ENCODE measurements at regions not wholly inside any gene's neighbourhood (a gene's known extent, or its start where the extent isn't known, plus 50 kb on each side); places are given as distances from the start of the nearest gene placed in this dataset.
"Not testable (repeated sequence)": the region's sequence is repeated elsewhere in the genome, so short reads cannot be mapped to it uniquely, and the experiment has no call there.

DNA sequence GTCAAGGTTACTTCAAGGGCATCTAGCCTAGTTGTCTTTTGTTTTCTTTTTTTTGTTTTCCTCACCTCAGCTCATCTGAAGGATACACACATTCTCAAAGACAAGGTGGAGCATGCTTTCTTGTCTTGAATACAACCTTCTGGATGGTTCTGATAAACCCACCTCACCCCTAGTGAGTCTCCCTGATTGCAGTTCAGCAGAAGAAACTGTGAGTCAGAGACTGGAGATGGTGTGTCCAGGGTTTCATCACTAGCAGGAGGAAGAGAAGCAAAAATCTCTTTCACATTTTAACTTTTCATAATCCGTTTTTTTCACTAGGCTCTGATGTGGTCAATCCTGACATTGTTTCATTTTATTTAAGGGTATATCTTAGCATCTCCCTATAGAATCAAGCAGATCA is 143.0 kb upstream of the NRBF2 start:
- TF ChIP-seq, protein P1, sequence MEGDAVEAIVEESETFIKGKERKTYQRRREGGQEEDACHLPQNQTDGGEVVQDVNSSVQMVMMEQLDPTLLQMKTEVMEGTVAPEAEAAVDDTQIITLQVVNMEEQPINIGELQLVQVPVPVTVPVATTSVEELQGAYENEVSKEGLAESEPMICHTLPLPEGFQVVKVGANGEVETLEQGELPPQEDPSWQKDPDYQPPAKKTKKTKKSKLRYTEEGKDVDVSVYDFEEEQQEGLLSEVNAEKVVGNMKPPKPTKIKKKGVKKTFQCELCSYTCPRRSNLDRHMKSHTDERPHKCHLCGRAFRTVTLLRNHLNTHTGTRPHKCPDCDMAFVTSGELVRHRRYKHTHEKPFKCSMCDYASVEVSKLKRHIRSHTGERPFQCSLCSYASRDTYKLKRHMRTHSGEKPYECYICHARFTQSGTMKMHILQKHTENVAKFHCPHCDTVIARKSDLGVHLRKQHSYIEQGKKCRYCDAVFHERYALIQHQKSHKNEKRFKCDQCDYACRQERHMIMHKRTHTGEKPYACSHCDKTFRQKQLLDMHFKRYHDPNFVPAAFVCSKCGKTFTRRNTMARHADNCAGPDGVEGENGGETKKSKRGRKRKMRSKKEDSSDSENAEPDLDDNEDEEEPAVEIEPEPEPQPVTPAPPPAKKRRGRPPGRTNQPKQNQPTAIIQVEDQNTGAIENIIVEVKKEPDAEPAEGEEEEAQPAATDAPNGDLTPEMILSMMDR (IDR thresholded peaks at IDR 0.05; ENCODE audit: borderline replicate concordance, insufficient read depth, low read depth, low read length), result no peak
- H3K4me3 ChIP-seq (ENCODE audit: low read depth, low read length), result no peak overlapping the region

DNA sequence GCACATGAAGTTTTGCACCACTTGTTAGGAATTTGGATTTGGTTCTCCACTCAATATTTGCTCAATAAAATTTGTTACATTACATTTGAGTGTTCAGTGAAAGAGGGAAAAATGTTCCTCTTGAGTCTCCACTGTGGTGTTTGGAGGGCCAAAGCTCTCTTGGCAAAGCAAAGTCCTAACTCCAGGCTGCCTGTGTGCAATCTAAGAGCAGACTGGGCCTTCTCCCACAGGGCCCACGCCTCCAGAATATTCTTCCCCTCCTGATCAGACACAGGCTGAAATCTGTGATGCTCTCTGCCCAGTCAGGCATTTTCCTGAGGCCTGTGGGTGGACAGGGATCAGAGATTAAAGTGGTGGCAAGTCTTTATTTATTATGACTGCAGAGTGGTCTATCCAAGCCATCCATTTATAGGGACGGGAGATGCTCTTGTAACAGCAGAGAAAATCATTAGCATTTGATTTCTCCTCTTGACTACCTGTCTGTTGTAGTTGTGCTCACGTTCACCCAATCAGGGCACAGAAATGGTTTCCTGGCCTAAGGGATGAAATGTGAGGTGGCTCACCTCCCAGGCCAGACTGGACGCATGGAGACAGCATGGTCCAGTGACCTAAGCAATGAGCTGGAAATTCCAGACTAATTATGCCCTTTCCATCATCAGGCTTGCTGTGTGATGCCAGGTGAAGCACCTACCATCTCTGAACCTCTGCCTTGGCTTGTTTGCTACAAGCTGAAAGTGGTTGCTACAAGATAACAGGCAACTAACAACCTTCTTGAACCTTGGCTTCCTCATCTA is 147.1 kb upstream of the NRBF2 start:
- no peak overlapping the region for H3K4me3 ChIP-seq (ENCODE audit: low read depth, low read length)
- TF ChIP-seq, protein P1 (IDR thresholded peaks at IDR 0.05; ENCODE audit: borderline replicate concordance, insufficient read depth, low read depth, low read length), result no peak

DNA sequence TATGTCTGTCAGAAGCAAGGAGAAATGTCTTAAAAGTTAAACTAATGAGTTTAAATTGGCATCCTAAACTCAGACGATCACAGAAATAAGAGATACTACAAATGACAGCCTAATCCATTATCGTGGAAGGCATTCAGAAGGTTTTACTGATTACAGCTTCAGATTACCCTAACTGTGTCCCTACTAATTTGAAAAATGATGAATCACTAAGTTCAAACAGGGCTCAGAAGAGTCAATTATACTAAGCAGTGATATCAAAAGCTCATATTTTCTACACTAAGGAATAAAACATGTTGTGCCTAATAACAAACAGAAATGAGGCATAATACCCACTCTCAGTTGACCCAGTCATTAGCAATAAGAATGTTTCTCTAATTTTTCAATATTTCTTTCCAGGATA is 152.0 kb upstream of the NRBF2 start:
- no peak overlapping the region for H3K4me3 ChIP-seq (ENCODE audit: low read depth, low read length)
- TF ChIP-seq, protein P1 (IDR thresholded peaks at IDR 0.05; ENCODE audit: borderline replicate concordance, insufficient read depth, low read depth, low read length), result no peak

DNA sequence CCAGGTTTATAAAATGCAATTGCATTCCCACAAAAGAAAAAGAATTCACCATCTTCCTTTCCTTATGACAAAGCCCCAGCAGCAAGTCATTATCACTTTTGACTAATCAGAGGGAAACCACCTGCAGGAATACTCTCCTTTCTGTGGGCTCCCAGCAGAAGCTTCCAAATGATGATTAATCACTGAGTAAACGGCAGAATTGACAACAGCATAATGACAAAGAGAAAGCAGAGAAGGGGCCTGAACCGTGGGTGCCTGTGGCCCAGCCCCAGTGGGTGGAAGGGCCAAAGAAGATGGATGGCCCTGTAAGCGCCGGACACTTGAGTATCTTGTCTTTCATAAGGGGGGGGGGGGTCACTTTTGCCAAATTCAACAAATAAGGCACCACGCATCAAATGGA is 152.4 kb upstream of the NRBF2 start:
- H3K4me3 ChIP-seq (ENCODE audit: low read depth, low read length), result no peak overlapping the region
- TF ChIP-seq, protein P1 (IDR thresholded peaks at IDR 0.05; ENCODE audit: borderline replicate concordance, insufficient read depth, low read depth, low read length), result no peak

DNA sequence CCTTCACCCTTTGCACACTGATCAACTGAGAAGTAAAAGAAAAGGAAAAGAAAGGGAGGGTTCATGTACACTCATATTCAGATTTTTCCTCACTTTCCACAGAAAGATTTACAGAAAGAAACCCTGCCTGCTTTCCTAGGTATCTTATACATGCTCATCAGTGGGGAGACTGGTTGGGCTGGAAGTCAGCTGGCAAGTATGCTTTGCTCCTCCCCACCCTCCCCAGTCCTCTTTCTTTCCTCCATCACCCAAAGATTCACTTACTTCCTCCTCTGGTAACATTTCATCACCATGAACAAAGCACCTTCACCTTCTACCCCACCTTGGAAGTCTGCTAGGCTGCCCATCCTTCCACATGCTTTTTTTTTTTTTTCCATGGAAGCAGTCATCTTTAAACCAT is 153.2 kb upstream of the NRBF2 start:
- TF ChIP-seq, protein P1 (IDR thresholded peaks at IDR 0.05; ENCODE audit: borderline replicate concordance, insufficient read depth, low read depth, low read length), result no peak
- H3K4me3 ChIP-seq (ENCODE audit: low read depth, low read length), result no peak overlapping the region

DNA sequence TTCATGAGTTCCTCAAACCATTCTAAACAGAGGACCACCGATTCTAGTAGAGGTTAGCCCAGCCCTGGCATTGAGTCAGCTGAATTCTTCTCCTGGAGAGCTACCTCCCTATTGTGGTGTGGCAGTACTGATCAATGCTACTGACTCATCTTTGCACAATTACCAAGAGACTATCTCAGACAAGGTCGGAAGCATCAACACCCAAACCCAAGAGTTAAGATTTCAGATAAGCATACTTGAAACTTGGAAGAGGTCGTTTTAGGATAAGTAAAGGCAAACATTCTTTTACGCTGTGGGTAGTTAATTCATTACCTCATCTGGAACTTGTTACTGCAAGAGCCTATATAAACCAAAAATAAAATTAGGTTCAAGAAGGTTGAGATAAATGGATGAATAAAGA is 154.6 kb upstream of the NRBF2 start:
- no peak overlapping the region for H3K4me3 ChIP-seq (ENCODE audit: low read depth, low read length)
- TF ChIP-seq, protein P1 (IDR thresholded peaks at IDR 0.05; ENCODE audit: borderline replicate concordance, insufficient read depth, low read depth, low read length), result no peak

DNA sequence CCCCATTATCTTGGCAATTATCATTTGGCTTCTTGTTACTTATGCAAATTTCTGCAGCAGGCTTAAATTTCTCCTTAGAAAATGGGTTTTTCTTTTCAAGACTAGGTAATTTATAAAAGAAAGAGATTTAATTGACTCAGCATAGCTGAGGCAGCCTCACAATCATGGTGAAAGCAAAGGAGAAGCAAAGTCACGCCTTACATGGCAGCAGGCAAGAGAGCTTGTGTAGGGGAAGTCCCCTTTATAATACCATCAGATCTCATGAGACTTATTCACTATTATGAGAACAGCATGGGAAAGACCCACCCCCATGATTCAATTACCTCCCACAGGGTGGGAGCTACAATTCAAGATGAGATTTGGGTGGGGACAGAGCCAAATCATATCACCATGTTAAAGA is 158.3 kb upstream of the NRBF2 start:
- H3K4me3 ChIP-seq (ENCODE audit: low read depth, low read length), result not testable (repeated sequence)
